ENCODE measurements at regions not wholly inside any gene's neighbourhood (a gene's known extent, or its start where the extent isn't known, plus 50 kb on each side); places are given as distances from the start of the nearest gene placed in this dataset.
A peak's percentile ranks its signal among the peaks of the same experiment; 100 is the strongest.

DNA sequence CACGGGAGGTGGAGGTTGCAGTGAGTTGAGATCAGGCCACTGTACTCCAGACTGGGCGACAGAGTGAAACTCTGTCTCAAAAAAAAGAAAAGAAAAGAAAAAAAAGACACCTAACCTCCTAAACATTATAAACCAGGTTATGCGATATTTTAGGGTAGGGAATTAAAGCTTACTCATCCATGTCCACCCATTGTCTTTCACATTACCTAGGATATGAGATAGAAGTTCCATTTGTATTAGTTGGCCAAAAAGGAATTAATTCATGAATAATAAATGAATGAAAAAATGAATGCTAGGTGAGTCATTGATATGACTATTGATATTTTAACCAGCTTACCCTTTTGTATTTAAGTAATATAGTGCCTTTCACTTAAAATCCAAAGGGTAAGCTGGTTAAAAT lies 132.9 kb downstream of the FAM161A start:
- no peak for DNase-seq
- Histone ChIP-seq H3K4me3 (ENCODE audit: insufficient read depth in 1 of 2, low read depth in 1 of 2, low read length in 2 of 2) (no peak overlapping the region), H2BK15ac (ENCODE audit: low read depth, poor library complexity, severe bottlenecking) (no peak overlapping the region), H2BK12ac (ENCODE audit: low read length in 2 of 2) (no peak overlapping the region), H3K9me3 (ENCODE audit: control insufficient read depth, low read length) (no peaks in the 10 kb centered on the region), H3K18ac (ENCODE audit: low read depth in 1 of 2, low read length in 2 of 2) (no peak overlapping the region), H2AFZ (ENCODE audit: low read depth, low read length) (no peak overlapping the region), H3K36me3 (ENCODE audit: control insufficient read depth in 1 of 2, insufficient read depth in 2 of 2, low read depth in 1 of 2, low read length in 2 of 2) (no peaks in the 10 kb centered on the region), H2BK5ac (ENCODE audit: low read depth, low read length, poor library complexity, severe bottlenecking) (no peak overlapping the region), H3K4me1 (ENCODE audit: control insufficient read depth, insufficient read depth, low read depth, low read length) (no peaks in the 10 kb centered on the region), H3K27ac (ENCODE audit: low read length, poor library complexity, severe bottlenecking) (no peak overlapping the region), H3K9ac (ENCODE audit: low read length) (no peak overlapping the region), H3K27me3 (ENCODE audit: control insufficient read depth in 1 of 2, insufficient read depth in 1 of 2, low read length in 2 of 2) (no peaks in the 10 kb centered on the region), H3K79me1 (replicated peaks; ENCODE audit: low read length, poor library complexity, severe bottlenecking) (no peaks in the 10 kb centered on the region), H3K4me2 (ENCODE audit: low read length, poor library complexity, severe bottlenecking) (no peak overlapping the region), H3K4ac (ENCODE audit: low read depth in 1 of 2, low read length in 2 of 2) (no peak overlapping the region), H4K91ac (ENCODE audit: low read length) (no peak overlapping the region), H2BK120ac (ENCODE audit: low read depth, low read length) (no peak overlapping the region), H3K14ac (ENCODE audit: low read length in 2 of 2) (no peak overlapping the region), H3K23ac (ENCODE audit: low read length in 2 of 2) (no peak overlapping the region), H2AK5ac (ENCODE audit: low read length, severe bottlenecking) (no peak overlapping the region), H4K8ac (ENCODE audit: low read length) (no peak overlapping the region)
- 71% methylated on average over 2 of the region's 3 CpGs for WGBS

DNA sequence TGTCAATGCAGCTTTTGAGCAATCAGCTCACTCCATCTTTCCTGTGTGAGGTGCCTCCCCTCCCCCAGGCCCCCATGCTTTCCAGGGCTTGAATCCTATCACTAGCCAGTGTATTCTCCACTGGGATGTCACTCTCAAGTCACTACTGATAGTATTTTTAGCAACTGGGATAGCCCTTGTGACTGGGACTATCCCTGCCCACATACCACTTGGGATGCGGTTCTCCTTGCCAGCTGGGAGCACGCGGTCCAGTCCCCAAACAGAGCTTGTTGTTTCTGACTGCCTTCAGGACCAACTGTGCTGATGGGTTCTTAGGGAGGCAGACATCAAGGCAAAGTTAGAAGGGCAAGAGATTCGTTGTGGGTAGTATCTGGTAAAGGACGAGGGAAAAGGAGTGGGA lies 134.9 kb downstream of the FAM161A start:
- H4K91ac ChIP-seq (ENCODE audit: low read length) = no peak overlapping the region
- no peak overlapping the region for H2AK5ac ChIP-seq (ENCODE audit: low read length, severe bottlenecking)
- H3K36me3 ChIP-seq (ENCODE audit: control insufficient read depth in 1 of 2, insufficient read depth in 2 of 2, low read depth in 1 of 2, low read length in 2 of 2) = no peaks in the 10 kb centered on the region
- no peak overlapping the region for H3K18ac ChIP-seq (ENCODE audit: low read depth in 1 of 2, low read length in 2 of 2)
- H3K27me3 ChIP-seq (ENCODE audit: control insufficient read depth in 1 of 2, insufficient read depth in 1 of 2, low read length in 2 of 2) = no peaks in the 10 kb centered on the region
- H2BK120ac ChIP-seq (ENCODE audit: low read depth, low read length) = no peak overlapping the region
- H2BK12ac ChIP-seq (ENCODE audit: low read length in 2 of 2) = no peak overlapping the region
- WGBS = 92% methylated on average over 5 of the region's 5 CpGs
- H3K14ac ChIP-seq (ENCODE audit: low read length in 2 of 2) = no peak overlapping the region
- no peaks in the 10 kb centered on the region for H3K79me1 ChIP-seq (replicated peaks; ENCODE audit: low read length, poor library complexity, severe bottlenecking)
- H3K9me3 ChIP-seq (ENCODE audit: control insufficient read depth, low read length) = no peaks in the 10 kb centered on the region
- no peak overlapping the region for H3K9ac ChIP-seq (ENCODE audit: low read length)
- H3K27ac ChIP-seq (ENCODE audit: low read length, poor library complexity, severe bottlenecking) = no peak overlapping the region
- no peak overlapping the region for H2BK5ac ChIP-seq (ENCODE audit: low read depth, low read length, poor library complexity, severe bottlenecking)
- no peak overlapping the region for H3K4me3 ChIP-seq (ENCODE audit: insufficient read depth in 1 of 2, low read depth in 1 of 2, low read length in 2 of 2)
- H3K4ac ChIP-seq (ENCODE audit: low read depth in 1 of 2, low read length in 2 of 2) = peak overlapping the region in 1 of 2 experiments; percentile 22
- no peak for DNase-seq
- H4K8ac ChIP-seq (ENCODE audit: low read length) = no peak overlapping the region
- no peak overlapping the region for H2BK15ac ChIP-seq (ENCODE audit: low read depth, poor library complexity, severe bottlenecking)
- no peak overlapping the region for H3K23ac ChIP-seq (ENCODE audit: low read length in 2 of 2)
- no peaks in the 10 kb centered on the region for H3K4me1 ChIP-seq (ENCODE audit: control insufficient read depth, insufficient read depth, low read depth, low read length)
- no peak overlapping the region for H2AFZ ChIP-seq (ENCODE audit: low read depth, low read length)
- H3K4me2 ChIP-seq (ENCODE audit: low read length, poor library complexity, severe bottlenecking) = no peak overlapping the region

DNA sequence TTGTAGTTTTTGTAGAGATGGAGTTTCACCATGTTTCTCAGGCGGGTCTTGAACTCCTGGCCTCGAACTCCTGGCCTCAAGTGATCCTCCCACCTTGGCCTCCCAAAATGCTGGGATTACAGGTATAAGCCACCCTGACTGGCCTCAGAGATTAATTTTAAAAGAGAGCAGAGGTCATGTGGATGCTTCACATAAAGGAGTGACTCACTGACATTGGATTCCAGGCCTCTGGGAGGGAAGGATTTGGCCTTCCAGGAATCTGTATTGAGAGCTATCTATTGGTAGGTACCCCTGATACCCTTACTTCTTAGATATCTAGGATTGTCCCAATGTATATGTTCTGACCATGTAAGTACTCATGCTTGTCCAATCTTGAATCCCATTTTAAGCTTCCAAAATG lies 138.4 kb downstream of the FAM161A start:
- Histone ChIP-seq H3K23ac (ENCODE audit: low read length in 2 of 2) (no peak overlapping the region), H3K14ac (ENCODE audit: low read length in 2 of 2) (no peak overlapping the region), H3K4ac (ENCODE audit: low read depth in 1 of 2, low read length in 2 of 2) (no peak overlapping the region), H4K91ac (ENCODE audit: low read length) (no peak overlapping the region), H3K36me3 (ENCODE audit: control insufficient read depth in 1 of 2, insufficient read depth in 2 of 2, low read depth in 1 of 2, low read length in 2 of 2) (no peaks in the 10 kb centered on the region), H3K79me1 (replicated peaks; ENCODE audit: low read length, poor library complexity, severe bottlenecking) (no peaks in the 10 kb centered on the region), H2BK120ac (ENCODE audit: low read depth, low read length) (no peak overlapping the region), H3K18ac (ENCODE audit: low read depth in 1 of 2, low read length in 2 of 2) (no peak overlapping the region), H2BK5ac (ENCODE audit: low read depth, low read length, poor library complexity, severe bottlenecking) (no peak overlapping the region), H3K9me3 (ENCODE audit: control insufficient read depth, low read length) (no peaks in the 10 kb centered on the region), H2BK15ac (ENCODE audit: low read depth, poor library complexity, severe bottlenecking) (no peak overlapping the region), H2AFZ (ENCODE audit: low read depth, low read length) (no peak overlapping the region), H3K4me2 (ENCODE audit: low read length, poor library complexity, severe bottlenecking) (no peak overlapping the region), H3K4me3 (ENCODE audit: insufficient read depth in 1 of 2, low read depth in 1 of 2, low read length in 2 of 2) (no peak overlapping the region), H3K27ac (ENCODE audit: low read length, poor library complexity, severe bottlenecking) (no peak overlapping the region), H3K4me1 (ENCODE audit: control insufficient read depth, insufficient read depth, low read depth, low read length) (no peaks in the 10 kb centered on the region), H3K9ac (ENCODE audit: low read length) (no peak overlapping the region), H3K27me3 (ENCODE audit: control insufficient read depth in 1 of 2, insufficient read depth in 1 of 2, low read length in 2 of 2) (no peaks in the 10 kb centered on the region), H4K8ac (ENCODE audit: low read length) (no peak overlapping the region), H2AK5ac (ENCODE audit: low read length, severe bottlenecking) (no peak overlapping the region), H2BK12ac (ENCODE audit: low read length in 2 of 2) (no peak overlapping the region)
- 100% methylated on average over 2 of the region's 2 CpGs for WGBS
- DNase-seq = no peak

DNA sequence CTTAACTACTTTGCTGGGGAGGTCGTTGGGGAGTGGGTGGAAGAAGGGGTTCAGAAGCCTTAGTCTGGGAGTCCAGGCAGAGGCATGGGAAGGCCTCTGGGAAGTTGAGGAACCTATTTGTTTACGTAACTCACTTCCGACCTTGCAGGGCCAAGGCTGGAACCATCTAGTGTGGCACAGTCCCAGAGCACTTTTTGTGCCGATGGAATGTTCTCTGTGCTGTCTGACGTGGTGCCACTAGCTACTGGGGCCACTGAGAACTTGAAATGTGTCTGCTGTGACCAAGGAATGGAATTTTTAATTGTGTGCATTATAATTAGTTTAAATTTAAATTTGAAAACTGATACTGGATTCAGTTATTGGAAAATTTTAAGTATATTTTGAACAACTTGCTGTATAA lies 139.7 kb downstream of the FAM161A start:
- no peak overlapping the region for H2BK15ac ChIP-seq (ENCODE audit: low read depth, poor library complexity, severe bottlenecking)
- no peak overlapping the region for H3K9ac ChIP-seq (ENCODE audit: low read length)
- H2BK12ac ChIP-seq (ENCODE audit: low read length in 2 of 2) = no peak overlapping the region
- no peak for DNase-seq
- peaks cover 0 to 3% of the 10 kb centered on the region in 2 experiments for H3K27me3 ChIP-seq (ENCODE audit: control insufficient read depth in 1 of 2, insufficient read depth in 1 of 2, low read length in 2 of 2)
- no peak overlapping the region for H4K8ac ChIP-seq (ENCODE audit: low read length)
- no peaks in the 10 kb centered on the region for H3K36me3 ChIP-seq (ENCODE audit: control insufficient read depth in 1 of 2, insufficient read depth in 2 of 2, low read depth in 1 of 2, low read length in 2 of 2)
- no peaks in the 10 kb centered on the region for H3K79me1 ChIP-seq (replicated peaks; ENCODE audit: low read length, poor library complexity, severe bottlenecking)
- H2AFZ ChIP-seq (ENCODE audit: low read depth, low read length) = no peak overlapping the region
- no peak overlapping the region for H2BK120ac ChIP-seq (ENCODE audit: low read depth, low read length)
- H3K27ac ChIP-seq (ENCODE audit: low read length, poor library complexity, severe bottlenecking) = no peak overlapping the region
- no peak overlapping the region for H2BK5ac ChIP-seq (ENCODE audit: low read depth, low read length, poor library complexity, severe bottlenecking)
- no peak overlapping the region for H3K4ac ChIP-seq (ENCODE audit: low read depth in 1 of 2, low read length in 2 of 2)
- 77% methylated on average over 5 of the region's 5 CpGs for WGBS
- no peak overlapping the region for H3K23ac ChIP-seq (ENCODE audit: low read length in 2 of 2)
- H3K9me3 ChIP-seq (ENCODE audit: control insufficient read depth, low read length) = no peaks in the 10 kb centered on the region
- H2AK5ac ChIP-seq (ENCODE audit: low read length, severe bottlenecking) = no peak overlapping the region
- H3K4me3 ChIP-seq (ENCODE audit: insufficient read depth in 1 of 2, low read depth in 1 of 2, low read length in 2 of 2) = no peak overlapping the region
- no peak overlapping the region for H4K91ac ChIP-seq (ENCODE audit: low read length)
- H3K18ac ChIP-seq (ENCODE audit: low read depth in 1 of 2, low read length in 2 of 2) = no peak overlapping the region
- no peaks in the 10 kb centered on the region for H3K4me1 ChIP-seq (ENCODE audit: control insufficient read depth, insufficient read depth, low read depth, low read length)
- no peak overlapping the region for H3K4me2 ChIP-seq (ENCODE audit: low read length, poor library complexity, severe bottlenecking)
- no peak overlapping the region for H3K14ac ChIP-seq (ENCODE audit: low read length in 2 of 2)

Data from mesenchymal stem cell (in vitro differentiated cells and primary cell).